Sigmoid colon (tissue), 6 donors: ENCODE measurements at regions not wholly inside any gene's neighbourhood (a gene's known extent, or its start where the extent isn't known, plus 50 kb on each side); places are given as distances from the start of the nearest gene placed in this dataset.

Experiments
- DNase-seq: peaks from one replicate; pipeline ENCODE4 v3.0.0-alpha.2; 2019
- H3K27ac ChIP-seq, 4 donors: fragments of 200-600 bp; sonication (generic); one replicate each; pipeline ENCODE4 v1.5.1; 2016 to 2019; ENCODE audit warnings: mild to moderate bottlenecking in 1 of 4
- H3K27me3 ChIP-seq, 3 donors: fragments of 200-600 bp; sonication (generic); one replicate each; pipeline ENCODE4 v1.5.1; 2019; ENCODE audit warnings: mild to moderate bottlenecking in 1 of 3
- H3K36me3 ChIP-seq, 4 donors: fragments of 200-600 bp; sonication (generic); one replicate each; pipeline ENCODE4 v1.5.1; 2016 to 2019
- H3K4me1 ChIP-seq, 4 donors: fragments of 200-600 bp; sonication (generic); one replicate each; pipeline ENCODE4 v1.5.1; 2017 to 2019
- H3K4me3 ChIP-seq, 4 donors: fragments of 200-600 bp; sonication (generic); one replicate each; pipeline ENCODE4 v1.5.1; 2017 to 2019; ENCODE audit warnings: mild to moderate bottlenecking in 2 of 4, moderate library complexity in 1 of 4
- H3K9me3 ChIP-seq, 4 donors: fragments of 200-600 bp in 3 of 4; sonication (generic) in 3 of 4; one replicate each; pipeline versions ENCODE4 v1.5.1 to v1.6.1; 2013 to 2019
- EP300 ChIP-seq, 4 donors: sonication (generic); formaldehyde crosslinking; IDR thresholded peaks; one replicate each; pipeline ENCODE4 v1.6.1; 2017; ENCODE audit warnings: antibody characterized with exemption in 4 of 4
- POLR2A ChIP-seq, 2 donors: fragments of 450-650 bp; IDR thresholded peaks; one replicate each; pipeline ENCODE4 v1.6.1; 2016; ENCODE audit warnings: antibody characterized with exemption in 2 of 2, mild to moderate bottlenecking in 2 of 2, moderate library complexity in 2 of 2
- POLR2AphosphoS5 ChIP-seq, 4 donors: sonication (generic); formaldehyde crosslinking; IDR thresholded peaks; one replicate each; pipeline ENCODE4 v1.6.1; 2017; ENCODE audit warnings: antibody characterized with exemption in 4 of 4
- WGBS, 2 donors: extraction: QIAGEN DNeasy Blood & Tissue Kit; methylation state at CpG; one replicate each; pipeline ENCODE4 v1.1.7; 2013; 5-methylcytosine and 5-hydroxymethylcytosine counted together
- intact Hi-C: fragments of 100-400 bp; cut with DNase I; formaldehyde crosslinking; loops from one replicate; pipeline ENCODE4 v1.15.1; 2023
- TF ChIP-seq, protein P1 (sequence below), 4 experiments: fragments of 450-650 bp in 3 of 4; fragments of 200-600 bp in 1 of 4; IDR thresholded peaks; one replicate each; pipeline ENCODE4 v1.5.1; 2016 to 2019; ENCODE audit warnings: antibody characterized with exemption in 4 of 4, mild to moderate bottlenecking in 3 of 4, moderate library complexity in 2 of 4
- donor health status: healthy with polysubstance abuse.
- donor health status: healthy.

GRCh38 chr20:60490217-60491050 lies 532.2 kb downstream of the CDH26 start:
- H3K27ac ChIP-seq = no peak overlapping the region
- no peaks in the 10 kb centered on the region for H3K4me1 ChIP-seq
- TF ChIP-seq POLR2A (IDR thresholded peaks at IDR 0.05) = no peak
- TF ChIP-seq EP300 (IDR thresholded peaks at IDR 0.05) = no peak
- no peak for TF ChIP-seq POLR2AphosphoS5 (IDR thresholded peaks at IDR 0.05)
- TF ChIP-seq, protein P1, sequence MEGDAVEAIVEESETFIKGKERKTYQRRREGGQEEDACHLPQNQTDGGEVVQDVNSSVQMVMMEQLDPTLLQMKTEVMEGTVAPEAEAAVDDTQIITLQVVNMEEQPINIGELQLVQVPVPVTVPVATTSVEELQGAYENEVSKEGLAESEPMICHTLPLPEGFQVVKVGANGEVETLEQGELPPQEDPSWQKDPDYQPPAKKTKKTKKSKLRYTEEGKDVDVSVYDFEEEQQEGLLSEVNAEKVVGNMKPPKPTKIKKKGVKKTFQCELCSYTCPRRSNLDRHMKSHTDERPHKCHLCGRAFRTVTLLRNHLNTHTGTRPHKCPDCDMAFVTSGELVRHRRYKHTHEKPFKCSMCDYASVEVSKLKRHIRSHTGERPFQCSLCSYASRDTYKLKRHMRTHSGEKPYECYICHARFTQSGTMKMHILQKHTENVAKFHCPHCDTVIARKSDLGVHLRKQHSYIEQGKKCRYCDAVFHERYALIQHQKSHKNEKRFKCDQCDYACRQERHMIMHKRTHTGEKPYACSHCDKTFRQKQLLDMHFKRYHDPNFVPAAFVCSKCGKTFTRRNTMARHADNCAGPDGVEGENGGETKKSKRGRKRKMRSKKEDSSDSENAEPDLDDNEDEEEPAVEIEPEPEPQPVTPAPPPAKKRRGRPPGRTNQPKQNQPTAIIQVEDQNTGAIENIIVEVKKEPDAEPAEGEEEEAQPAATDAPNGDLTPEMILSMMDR (IDR thresholded peaks at IDR 0.05) = no peak
- H3K36me3 ChIP-seq = no peaks in the 10 kb centered on the region
- intact Hi-C loops = no loop called here
- DNase-seq = no peak
- H3K27me3 ChIP-seq = no peaks in the 10 kb centered on the region
- 58 to 67% methylated on average over 8 of the region's 8 CpGs for WGBS, 2 donors
- H3K9me3 ChIP-seq = no peaks in the 10 kb centered on the region
- no peak overlapping the region for H3K4me3 ChIP-seq

DNA sequence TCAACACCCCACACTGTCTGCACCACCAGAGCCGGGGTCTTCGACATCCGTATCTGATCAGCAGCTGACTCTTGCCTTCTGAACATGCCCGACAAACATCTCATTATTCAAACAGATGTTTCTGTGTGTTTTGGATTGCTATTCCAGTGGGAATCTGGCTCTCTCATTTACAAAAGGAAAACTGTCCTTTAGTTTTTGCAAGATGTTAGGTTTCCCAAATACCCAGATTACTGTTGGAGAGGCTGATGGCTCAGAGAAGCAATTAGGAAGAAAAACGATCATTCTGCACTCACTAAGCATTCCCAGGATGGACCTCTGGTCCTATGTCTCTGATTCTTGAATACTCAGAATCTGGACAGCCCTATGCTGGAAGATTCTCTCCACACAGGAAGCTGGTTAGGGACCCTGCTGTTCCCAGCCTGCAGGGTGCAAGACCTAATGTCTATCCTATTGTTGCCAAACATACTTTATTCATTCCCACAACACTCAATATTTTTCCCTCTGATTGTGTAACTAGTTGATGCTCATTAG lies 532.9 kb downstream of the CDH26 start:
- WGBS, 2 donors = 69 to 72% methylated on average over 5 of the region's 5 CpGs
- no peak for DNase-seq
- TF ChIP-seq, protein P1 (IDR thresholded peaks at IDR 0.05) = no peak
- TF ChIP-seq EP300 (IDR thresholded peaks at IDR 0.05) (no peak), POLR2A (IDR thresholded peaks at IDR 0.05) (no peak), POLR2AphosphoS5 (IDR thresholded peaks at IDR 0.05) (no peak)
- intact Hi-C loops = no loop called here
- no peaks in the 10 kb centered on the region for H3K36me3 ChIP-seq
- no peaks in the 10 kb centered on the region for H3K27me3 ChIP-seq
- H3K27ac ChIP-seq = no peak overlapping the region
- H3K4me3 ChIP-seq = no peak overlapping the region
- H3K9me3 ChIP-seq = no peaks in the 10 kb centered on the region
- no peaks in the 10 kb centered on the region for H3K4me1 ChIP-seq

GRCh38 chr20:60494476-60494875 lies 536.3 kb downstream of the CDH26 start:
- no peak overlapping the region for H3K27ac ChIP-seq
- no peaks in the 10 kb centered on the region for H3K27me3 ChIP-seq
- DNase-seq = no peak
- TF ChIP-seq POLR2A (IDR thresholded peaks at IDR 0.05) (no peak), EP300 (IDR thresholded peaks at IDR 0.05) (no peak), POLR2AphosphoS5 (IDR thresholded peaks at IDR 0.05) (no peak)
- TF ChIP-seq, protein P1 (IDR thresholded peaks at IDR 0.05) = no peak
- no peak overlapping the region for H3K4me3 ChIP-seq
- no peaks in the 10 kb centered on the region for H3K9me3 ChIP-seq
- H3K4me1 ChIP-seq = no peaks in the 10 kb centered on the region
- WGBS, 2 donors = 85 to 86% methylated on average over 3 of the region's 3 CpGs
- H3K36me3 ChIP-seq = no peaks in the 10 kb centered on the region
- intact Hi-C loops = no loop called here

DNA sequence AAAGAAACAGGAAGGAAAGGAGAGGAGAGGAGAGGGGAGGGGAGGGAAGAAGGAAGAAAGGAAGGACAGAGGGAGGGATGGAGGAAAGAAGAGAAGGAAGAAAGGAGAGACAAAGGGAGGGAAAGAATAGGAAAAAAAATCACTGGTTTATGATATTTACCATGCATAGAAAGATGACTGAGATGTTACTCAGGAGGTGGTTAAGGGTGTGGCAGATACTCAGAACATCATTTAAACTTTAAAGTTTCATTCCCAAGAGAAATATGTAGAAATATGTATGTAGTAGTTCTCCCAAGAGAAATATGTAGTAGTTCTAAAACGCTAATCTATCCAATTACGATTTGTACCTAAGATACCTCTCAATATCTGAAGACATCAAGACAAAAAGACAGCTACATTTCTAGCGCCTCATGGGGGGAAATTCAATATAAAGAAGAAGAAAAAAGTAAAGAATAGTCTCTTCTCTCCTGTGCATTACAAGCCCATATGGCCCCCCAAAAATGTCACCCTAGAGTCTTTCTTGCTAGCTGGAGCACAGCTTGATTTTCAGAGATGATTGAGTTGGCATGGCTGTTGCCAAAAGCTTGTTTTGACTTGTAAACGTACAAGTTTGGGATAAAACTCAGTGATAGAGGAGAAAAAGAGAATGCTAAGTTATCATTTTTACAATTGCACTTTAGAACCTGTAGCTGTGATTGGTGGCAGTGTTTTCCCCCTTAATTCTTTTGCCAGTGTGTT lies 539.2 kb downstream of the CDH26 start:
- TF ChIP-seq POLR2AphosphoS5 (IDR thresholded peaks at IDR 0.05) (no peak), EP300 (IDR thresholded peaks at IDR 0.05) (no peak), POLR2A (IDR thresholded peaks at IDR 0.05) (no peak)
- TF ChIP-seq, protein P1 (IDR thresholded peaks at IDR 0.05) = no peak

More for the DNA sequence above, 539.2 kb downstream of the CDH26 start:
- H3K27ac ChIP-seq = no peak overlapping the region
- DNase-seq = no peak
- no peaks in the 10 kb centered on the region for H3K9me3 ChIP-seq
- no peaks in the 10 kb centered on the region for H3K36me3 ChIP-seq
- H3K27me3 ChIP-seq = no peaks in the 10 kb centered on the region
- H3K4me3 ChIP-seq = no peak overlapping the region
- no peaks in the 10 kb centered on the region for H3K4me1 ChIP-seq
- intact Hi-C loops = no loop called here
- 74 to 83% methylated on average over 4 of the region's 4 CpGs for WGBS, 2 donors
